K562 (cell line): ENCODE measurements at regions not wholly inside any gene's neighbourhood (a gene's known extent, or its start where the extent isn't known, plus 50 kb on each side); places are given as distances from the start of the nearest gene placed in this dataset.

Source experiments
- ATAC-seq: fragments of 200-7000 bp; cut with Tn5 transposase; 3 replicates; pipeline ENCODE4 v1.9.1; 2020; ENCODE audit warnings: moderate library complexity
- BruUV-seq: library from RNA; stranded (reverse); fragments of 400-500 nt; replicated peaks from 2 replicates; lab custom pipeline; 2021; lab: Mats Ljungman, UMichigan
- CTCF ChIA-PET: fragments of 300-600 bp; formaldehyde crosslinking; extraction: SDS; loops from one replicate; lab custom pipeline; 2021; ENCODE audit warnings: low intra/inter-chr PET ratio; lab: Yijun Ruan, JAX
- POLR2A ChIA-PET: fragments of 300-600, 350-650 bp; sonication (Branson Sonifier 250); formaldehyde crosslinking; extraction: SDS; loops from one replicate; lab custom pipeline; 2021; ENCODE audit warnings: antibody characterized with exemption, inconsistent platforms; lab: Yijun Ruan, JAX
- DNase-seq, 4 experiments: peaks; one replicate each; pipeline versions ENCODE4 v3.0.0 to v3.0.0-alpha.2; 2011 to 2018; ENCODE audit warnings: low spot score in 3 of 4, mixed read lengths in 3 of 4; ENCODE audit errors: extremely low read depth in 1 of 4
- FAIRE-seq: peaks from 2 replicates; lab custom pipeline; 2011; peaks lifted over from hg19 to GRCh38; lab: Jason Lieb, UNC
- H2AFZ ChIP-seq: 2 replicates; pipeline ENCODE4 v1.6.0; 2011; ENCODE audit warnings: low read depth, low read length, control low read depth, inconsistent platforms
- H3K27ac ChIP-seq: fragments of 200-600 bp; 3 replicates; pipeline ENCODE4 v1.8.0; 2011; ENCODE audit warnings: low read depth, mild to moderate bottlenecking, control low read depth, inconsistent platforms, low read length, moderate library complexity, mixed read lengths; ENCODE audit errors: extremely low read depth
- H3K27me3 ChIP-seq, 2 experiments: fragments of 300-600 bp in 1 of 2; 2 replicates in 1 of 2; 3 replicates in 1 of 2; pipeline versions ENCODE4 v1.6.0 to v1.8.0; 2011; ENCODE audit warnings: inconsistent platforms in 2 of 2, low read length in 2 of 2, mild to moderate bottlenecking in 1 of 2, mixed read lengths in 1 of 2, moderate library complexity in 1 of 2; ENCODE audit not compliant: control insufficient read depth in 2 of 2, insufficient read depth in 2 of 2
- H3K36me3 ChIP-seq: fragments of 300-600 bp; 3 replicates; pipeline ENCODE4 v1.8.0; 2011; ENCODE audit warnings: mild to moderate bottlenecking, low read length, inconsistent platforms; ENCODE audit not compliant: control insufficient read depth, insufficient read depth
- H3K4me1 ChIP-seq, 2 experiments: fragments of 200-600 bp in 1 of 2; replicated peaks in 1 of 2; 2 replicates in 1 of 2; 3 replicates in 1 of 2; pipeline versions ENCODE4 v1.5.1 to v1.8.0; 2011; ENCODE audit warnings: inconsistent platforms in 2 of 2, low read length in 2 of 2, mild to moderate bottlenecking in 1 of 2, mixed read lengths in 1 of 2, moderate library complexity in 1 of 2; ENCODE audit not compliant: control insufficient read depth in 2 of 2, insufficient read depth in 2 of 2
- H3K4me2 ChIP-seq: 2 replicates; pipeline ENCODE4 v1.6.1; 2011; ENCODE audit warnings: low read length, control low read depth, inconsistent platforms, mixed read lengths; ENCODE audit not compliant: insufficient read depth
- H3K4me3 ChIP-seq: fragments of 200-600 bp; sonication (generic), shearing (Covaris generic); 2 replicates; pipeline ENCODE4 v1.5.1; 2016; ENCODE audit warnings: control low read depth, inconsistent platforms
- H3K79me2 ChIP-seq: fragments of 200-600 bp; 3 replicates; pipeline ENCODE4 v1.8.0; 2011; ENCODE audit warnings: low read length, inconsistent platforms; ENCODE audit not compliant: control insufficient read depth, insufficient read depth
- H3K9ac ChIP-seq, 2 experiments: 2 replicates each; pipeline versions ENCODE4 v1.6.0 to v1.6.1; 2011; ENCODE audit warnings: low read depth in 2 of 2, low read length in 2 of 2, control low read depth in 1 of 2, inconsistent platforms in 1 of 2, mild to moderate bottlenecking in 1 of 2, mixed read lengths in 1 of 2; ENCODE audit not compliant: insufficient read depth in 1 of 2
- H3K9me1 ChIP-seq: one replicate; pipeline ENCODE4 v1.6.0; 2011; ENCODE audit warnings: inconsistent platforms, mild to moderate bottlenecking, low read length, moderate library complexity; ENCODE audit not compliant: control insufficient read depth, insufficient read depth
- H3K9me3 ChIP-seq: replicated peaks from 2 replicates; pipeline ENCODE4 v1.5.1; 2011; ENCODE audit warnings: low read depth, low read length, inconsistent platforms; ENCODE audit not compliant: control insufficient read depth, insufficient read depth
- H4K20me1 ChIP-seq: replicated peaks from 2 replicates; pipeline ENCODE4 v1.6.1; 2011; ENCODE audit warnings: low read length, inconsistent platforms, mixed read lengths; ENCODE audit not compliant: control insufficient read depth, insufficient read depth
- FUS ChIP-seq: fragments of 200-400 bp; formaldehyde crosslinking; optimal IDR thresholded peaks from 2 replicates; pipeline ENCODE3; 2017; ENCODE audit warnings: low read depth, low read length
- KLF1 ChIP-seq: fragments of 450-650 bp; IDR thresholded peaks from 2 replicates; pipeline ENCODE4 v1.6.1; 2016; ENCODE audit warnings: missing genetic modification characterization, missing compliant biosample characterization
- MXI1 ChIP-seq: IDR thresholded peaks from 2 replicates; pipeline ENCODE4 v1.6.1; 2011; ENCODE audit warnings: low read depth, mild to moderate bottlenecking, improper control_type of control experiment, low read length
- PYGO2 ChIP-seq: fragments of 450-650 bp; IDR thresholded peaks from 2 replicates; pipeline ENCODE4 v1.6.1; 2016; ENCODE audit warnings: mild to moderate bottlenecking, missing genetic modification characterization, moderate library complexity, missing compliant biosample characterization
- TFAP4 ChIP-seq: sonication (generic); formaldehyde crosslinking; IDR thresholded peaks from 2 replicates; pipeline ENCODE4 v1.8.0; 2022; ENCODE audit warnings: missing genetic modification reagents, mild to moderate bottlenecking, moderate library complexity, borderline replicate concordance
- ZNF354B ChIP-seq: fragments of 250-450 bp; sonication (Bioruptor Pico); IDR thresholded peaks from 2 replicates; pipeline ENCODE4 v1.4.0; 2020
- WGBS: fragments of 100-300 bp; shearing (Covaris generic); methylation state at CpG from one replicate; pipeline ENCODE4 v1.1.6; 2016; ENCODE audit warnings: low coverage, mixed read lengths; ENCODE audit not compliant: insufficient coverage; ENCODE audit errors: missing lambda C conversion rate; 5-methylcytosine and 5-hydroxymethylcytosine counted together
- in situ Hi-C: fragments of 300-500 bp; cut with MboI; formaldehyde crosslinking; loops from 4 replicates; pipeline ENCODE4 v1.15.0; 2018; ENCODE audit warnings: inconsistent platforms, mixed read lengths
- intact Hi-C: fragments of 100-400 bp; cut with micrococcal nuclease; formaldehyde crosslinking; loops from 2 replicates; pipeline ENCODE4 v1.14.2; 2022
- TF ChIP-seq, protein P1 (sequence below): fragments of 450-650 bp; IDR thresholded peaks from one replicate; pipeline ENCODE4 v1.6.1; 2018; ENCODE audit warnings: mild to moderate bottlenecking, moderate library complexity; ENCODE audit not compliant: partially characterized antibody

GRCh38 chr1:175845338-175845737, 101.9 kb upstream of the TNR start:
- H3K9me3 ChIP-seq = no peaks in the 10 kb centered on the region
- H4K20me1 ChIP-seq = no peaks in the 10 kb centered on the region
- intact Hi-C loops = no loop called here
- H3K9me1 ChIP-seq = no peaks in the 10 kb centered on the region
- H3K4me1 ChIP-seq = no peaks in the 10 kb centered on the region
- H3K9ac ChIP-seq = no peak overlapping the region
- FAIRE-seq (no peak), DNase-seq (no peak), ATAC-seq (no peak)
- H3K4me2 ChIP-seq = no peak overlapping the region
- peaks cover 0 to 5% of the 10 kb centered on the region in 2 experiments; a peak in 1 of 5 replicates for H3K27me3 ChIP-seq
- no peaks in the 10 kb centered on the region for H3K79me2 ChIP-seq
- H3K36me3 ChIP-seq = no peaks in the 10 kb centered on the region
- in situ Hi-C loops = no loop called here
- no peak overlapping the region for H3K4me3 ChIP-seq
- 0% methylated on average over 3 of the region's 3 CpGs for WGBS
- BruUV-seq = no TSS peak
- CTCF ChIA-PET = no interaction called here
- POLR2A ChIA-PET = no interaction called here
- no peak overlapping the region for H3K27ac ChIP-seq
- H2AFZ ChIP-seq = no peak overlapping the region
- TF ChIP-seq MXI1 (no peak), PYGO2 (tag) (no peak), TFAP4 (no peak), ZNF354B (no peak), FUS (no peak), KLF1 (tag) (no peak)
- TF ChIP-seq, protein P1, sequence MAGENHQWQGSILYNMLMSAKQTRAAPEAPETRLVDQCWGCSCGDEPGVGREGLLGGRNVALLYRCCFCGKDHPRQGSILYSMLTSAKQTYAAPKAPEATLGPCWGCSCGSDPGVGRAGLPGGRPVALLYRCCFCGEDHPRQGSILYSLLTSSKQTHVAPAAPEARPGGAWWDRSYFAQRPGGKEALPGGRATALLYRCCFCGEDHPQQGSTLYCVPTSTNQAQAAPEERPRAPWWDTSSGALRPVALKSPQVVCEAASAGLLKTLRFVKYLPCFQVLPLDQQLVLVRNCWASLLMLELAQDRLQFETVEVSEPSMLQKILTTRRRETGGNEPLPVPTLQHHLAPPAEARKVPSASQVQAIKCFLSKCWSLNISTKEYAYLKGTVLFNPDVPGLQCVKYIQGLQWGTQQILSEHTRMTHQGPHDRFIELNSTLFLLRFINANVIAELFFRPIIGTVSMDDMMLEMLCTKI = no peak
